ENCODE measurements at regions not wholly inside any gene's neighbourhood (a gene's known extent, or its start where the extent isn't known, plus 50 kb on each side); places are given as distances from the start of the nearest gene placed in this dataset.

- no peak for DNase-seq
These were observed 245.5 kb downstream of the BRD1 start for GRCh38 chr22:49582181-49582580.

- no peak for DNase-seq
These were observed 247.6 kb downstream of the BRD1 start for GRCh38 chr22:49580024-49580423.

GRCh38 chr22:49577168-49578060, 250.3 kb downstream of the BRD1 start:
- DNase-seq = no peak

- DNase-seq = no peak
These were observed 251.2 kb downstream of the BRD1 start for GRCh38 chr22:49576241-49577141.

GRCh38 chr22:49575703-49576081, 252.0 kb downstream of the BRD1 start:
- no peak for DNase-seq

- no peak for DNase-seq
These were observed 252.6 kb downstream of the BRD1 start for GRCh38 chr22:49574881-49575702.

GRCh38 chr22:49574205-49574880, 253.3 kb downstream of the BRD1 start:
- no peak for DNase-seq

- DNase-seq = no peak
These were observed 254.4 kb downstream of the BRD1 start for GRCh38 chr22:49573109-49573765.

- no peak for DNase-seq
These were observed 256.3 kb downstream of the BRD1 start for GRCh38 chr22:49571326-49571725.

- DNase-seq = no peak
These were observed 257.4 kb downstream of the BRD1 start for GRCh38 chr22:49570032-49570848.

- DNase-seq = no peak
These were observed 258.2 kb downstream of the BRD1 start for GRCh38 chr22:49569286-49570031.

- no peak for DNase-seq
These were observed 258.9 kb downstream of the BRD1 start for GRCh38 chr22:49568751-49569285.

- DNase-seq = no peak
These were observed 259.5 kb downstream of the BRD1 start for GRCh38 chr22:49567899-49568750.

- DNase-seq = no peak
These were observed 261.0 kb downstream of the BRD1 start for GRCh38 chr22:49566693-49567092.

- no peak for DNase-seq
These were observed 261.5 kb downstream of the BRD1 start for GRCh38 chr22:49566141-49566541.

GRCh38 chr22:49565516-49565855, 262.2 kb downstream of the BRD1 start:
- DNase-seq = no peak

GRCh38 chr22:49564666-49565515, 262.8 kb downstream of the BRD1 start:
- no peak for DNase-seq

- no peak for DNase-seq
These were observed 263.6 kb downstream of the BRD1 start for GRCh38 chr22:49564054-49564453.
